Panc1 (cell line): ENCODE measurements at regions not wholly inside any gene's neighbourhood (a gene's known extent, or its start where the extent isn't known, plus 50 kb on each side); places are given as distances from the start of the nearest gene placed in this dataset.

ENCODE experiments used
- POLR2AphosphoS5 ChIP-seq: IDR thresholded peaks from 2 replicates; pipeline ENCODE4 v1.6.1; 2012; ENCODE audit warnings: mild to moderate bottlenecking, low read depth, low read length, moderate library complexity
- SIN3A ChIP-seq: IDR thresholded peaks from 2 replicates; pipeline ENCODE4 v1.6.1; 2012; ENCODE audit warnings: low read depth, mild to moderate bottlenecking, low read length, moderate library complexity, borderline replicate concordance; ENCODE audit not compliant: insufficient read depth
- TCF7L2 ChIP-seq: IDR thresholded peaks from 2 replicates; pipeline ENCODE4 v1.6.1; 2011; ENCODE audit warnings: mild to moderate bottlenecking, low read depth, low read length, inconsistent platforms
- TF ChIP-seq, protein P1 (sequence below), 2 experiments: IDR thresholded peaks; 2 replicates each; pipeline ENCODE4 v1.6.1; 2011 to 2012; ENCODE audit warnings: low read depth in 2 of 2, control low read depth in 1 of 2, low read length in 1 of 2, mild to moderate bottlenecking in 1 of 2, moderate library complexity in 1 of 2; ENCODE audit not compliant: insufficient read depth in 1 of 2
- TF ChIP-seq, protein P2 (sequence below): fragments of 450-650 bp; IDR thresholded peaks from 2 replicates; pipeline ENCODE4 v1.5.1; 2017; ENCODE audit warnings: mild to moderate bottlenecking

DNA sequence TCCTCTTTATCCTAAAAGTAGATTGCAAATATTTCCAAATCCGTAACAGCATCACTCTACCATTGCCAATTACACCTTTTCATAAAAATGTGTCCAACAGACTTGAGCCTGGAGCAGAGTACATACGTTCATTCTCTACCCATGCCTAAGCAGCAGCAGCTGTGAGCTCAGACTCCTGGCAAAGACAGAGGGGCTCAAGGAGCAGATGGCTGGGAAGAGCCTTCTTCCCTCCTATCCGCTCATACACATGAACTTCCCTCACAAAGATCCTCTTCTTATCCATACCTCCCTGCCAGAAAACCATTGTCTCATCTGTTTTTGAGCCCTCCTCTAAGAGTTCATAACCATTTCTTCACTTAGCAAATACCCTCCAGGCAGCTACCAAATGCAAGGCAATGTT lies 164.3 kb upstream of the ARL4C start:
- TF ChIP-seq SIN3A (no peak), POLR2AphosphoS5 (no peak), TCF7L2 (no peak)
- TF ChIP-seq, protein P1, sequence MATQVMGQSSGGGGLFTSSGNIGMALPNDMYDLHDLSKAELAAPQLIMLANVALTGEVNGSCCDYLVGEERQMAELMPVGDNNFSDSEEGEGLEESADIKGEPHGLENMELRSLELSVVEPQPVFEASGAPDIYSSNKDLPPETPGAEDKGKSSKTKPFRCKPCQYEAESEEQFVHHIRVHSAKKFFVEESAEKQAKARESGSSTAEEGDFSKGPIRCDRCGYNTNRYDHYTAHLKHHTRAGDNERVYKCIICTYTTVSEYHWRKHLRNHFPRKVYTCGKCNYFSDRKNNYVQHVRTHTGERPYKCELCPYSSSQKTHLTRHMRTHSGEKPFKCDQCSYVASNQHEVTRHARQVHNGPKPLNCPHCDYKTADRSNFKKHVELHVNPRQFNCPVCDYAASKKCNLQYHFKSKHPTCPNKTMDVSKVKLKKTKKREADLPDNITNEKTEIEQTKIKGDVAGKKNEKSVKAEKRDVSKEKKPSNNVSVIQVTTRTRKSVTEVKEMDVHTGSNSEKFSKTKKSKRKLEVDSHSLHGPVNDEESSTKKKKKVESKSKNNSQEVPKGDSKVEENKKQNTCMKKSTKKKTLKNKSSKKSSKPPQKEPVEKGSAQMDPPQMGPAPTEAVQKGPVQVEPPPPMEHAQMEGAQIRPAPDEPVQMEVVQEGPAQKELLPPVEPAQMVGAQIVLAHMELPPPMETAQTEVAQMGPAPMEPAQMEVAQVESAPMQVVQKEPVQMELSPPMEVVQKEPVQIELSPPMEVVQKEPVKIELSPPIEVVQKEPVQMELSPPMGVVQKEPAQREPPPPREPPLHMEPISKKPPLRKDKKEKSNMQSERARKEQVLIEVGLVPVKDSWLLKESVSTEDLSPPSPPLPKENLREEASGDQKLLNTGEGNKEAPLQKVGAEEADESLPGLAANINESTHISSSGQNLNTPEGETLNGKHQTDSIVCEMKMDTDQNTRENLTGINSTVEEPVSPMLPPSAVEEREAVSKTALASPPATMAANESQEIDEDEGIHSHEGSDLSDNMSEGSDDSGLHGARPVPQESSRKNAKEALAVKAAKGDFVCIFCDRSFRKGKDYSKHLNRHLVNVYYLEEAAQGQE (IDR thresholded peaks at IDR 0.05; ENCODE audit: insufficient read depth in 1 of 2, low read depth in 2 of 2, low read length in 1 of 2) = no peak
- TF ChIP-seq, protein P2, sequence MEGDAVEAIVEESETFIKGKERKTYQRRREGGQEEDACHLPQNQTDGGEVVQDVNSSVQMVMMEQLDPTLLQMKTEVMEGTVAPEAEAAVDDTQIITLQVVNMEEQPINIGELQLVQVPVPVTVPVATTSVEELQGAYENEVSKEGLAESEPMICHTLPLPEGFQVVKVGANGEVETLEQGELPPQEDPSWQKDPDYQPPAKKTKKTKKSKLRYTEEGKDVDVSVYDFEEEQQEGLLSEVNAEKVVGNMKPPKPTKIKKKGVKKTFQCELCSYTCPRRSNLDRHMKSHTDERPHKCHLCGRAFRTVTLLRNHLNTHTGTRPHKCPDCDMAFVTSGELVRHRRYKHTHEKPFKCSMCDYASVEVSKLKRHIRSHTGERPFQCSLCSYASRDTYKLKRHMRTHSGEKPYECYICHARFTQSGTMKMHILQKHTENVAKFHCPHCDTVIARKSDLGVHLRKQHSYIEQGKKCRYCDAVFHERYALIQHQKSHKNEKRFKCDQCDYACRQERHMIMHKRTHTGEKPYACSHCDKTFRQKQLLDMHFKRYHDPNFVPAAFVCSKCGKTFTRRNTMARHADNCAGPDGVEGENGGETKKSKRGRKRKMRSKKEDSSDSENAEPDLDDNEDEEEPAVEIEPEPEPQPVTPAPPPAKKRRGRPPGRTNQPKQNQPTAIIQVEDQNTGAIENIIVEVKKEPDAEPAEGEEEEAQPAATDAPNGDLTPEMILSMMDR = no peak
